ENCODE measurements at regions not wholly inside any gene's neighbourhood (a gene's known extent, or its start where the extent isn't known, plus 50 kb on each side); places are given as distances from the start of the nearest gene placed in this dataset.

- CTCF ChIA-PET = interaction anchor here (0.6 to 1.8 kb wide), 3 partner anchors 9 to 83 kb away, joined by 3 to 8 read pairs (median 4); no protein-coding TSS in a partner anchor
- peaks cover 6% of the 10 kb centered on the region for H3K4me1 Mint-ChIP-seq (ENCODE audit: insufficient read depth, unreplicated experiment)
- no peak overlapping the region for H3K27ac Mint-ChIP-seq (ENCODE audit: low read depth, unreplicated experiment)
- no peaks in the 10 kb centered on the region for H3K36me3 Mint-ChIP-seq (ENCODE audit: insufficient read depth, unreplicated experiment)
- H3K9me3 Mint-ChIP-seq (ENCODE audit: unreplicated experiment) = no peaks in the 10 kb centered on the region
- intact Hi-C loops (cut with micrococcal nuclease) = no loop called here
- POLR2A ChIA-PET = interaction anchor here (1.2 kb wide), 1 partner anchor 14 kb away, joined by 3 read pairs; no protein-coding TSS in a partner anchor
- H3K4me3 Mint-ChIP-seq (ENCODE audit: unreplicated experiment) = no peak overlapping the region
- H3K27me3 Mint-ChIP-seq (ENCODE audit: insufficient read depth, unreplicated experiment) = peaks cover 47% of the 10 kb centered on the region
- no peak for DNase-seq (ENCODE audit: unreplicated experiment)
- no peak for TF ChIP-seq CTCF (IDR thresholded peaks at IDR 0.05; ENCODE audit: unreplicated experiment)
- no TSS peak for BruUV-seq (replicated peaks)
These were observed 66.3 kb upstream of the UNC5A start for GRCh38 chr5:176743868-176744583.

- Mint-ChIP-seq H3K27me3 (ENCODE audit: insufficient read depth, unreplicated experiment) (peaks cover 53% of the 10 kb centered on the region), H3K27ac (ENCODE audit: low read depth, unreplicated experiment) (no peak overlapping the region), H3K4me3 (ENCODE audit: unreplicated experiment) (no peak overlapping the region), H3K36me3 (ENCODE audit: insufficient read depth, unreplicated experiment) (no peaks in the 10 kb centered on the region), H3K4me1 (ENCODE audit: insufficient read depth, unreplicated experiment) (peaks cover 6% of the 10 kb centered on the region), H3K9me3 (ENCODE audit: unreplicated experiment) (no peaks in the 10 kb centered on the region)
- POLR2A ChIA-PET = interaction anchor here (1.2 kb wide), 1 partner anchor 13 kb away, joined by 3 read pairs; no protein-coding TSS in a partner anchor
- intact Hi-C loops (cut with micrococcal nuclease) = no loop called here
- TF ChIP-seq CTCF (IDR thresholded peaks at IDR 0.05; ENCODE audit: unreplicated experiment) = no peak
- BruUV-seq (replicated peaks) = no TSS peak
- DNase-seq (ENCODE audit: unreplicated experiment) = peak; percentile 20
- CTCF ChIA-PET = interaction anchor here (0.6 to 1.8 kb wide), 3 partner anchors 8 to 296 kb away, joined by 3 to 8 read pairs (median 4); no protein-coding TSS in a partner anchor
These were observed 65.8 kb upstream of the UNC5A start for GRCh38 chr5:176744584-176744965.

GRCh38 chr5:176747670-176748072 is 62.7 kb upstream of the UNC5A start:
- ChIA-PET POLR2A (no interaction called here), CTCF (interaction anchor here (0.8 to 1.1 kb wide), 2 partner anchors 11 to 86 kb away, joined by 3 read pairs; no protein-coding TSS in a partner anchor)
- intact Hi-C loops (cut with micrococcal nuclease) = no loop called here
- Mint-ChIP-seq H3K27me3 (ENCODE audit: insufficient read depth, unreplicated experiment) (peaks cover 61% of the 10 kb centered on the region), H3K4me1 (ENCODE audit: insufficient read depth, unreplicated experiment) (peaks cover 6% of the 10 kb centered on the region), H3K27ac (ENCODE audit: low read depth, unreplicated experiment) (no peak overlapping the region), H3K36me3 (ENCODE audit: insufficient read depth, unreplicated experiment) (no peaks in the 10 kb centered on the region), H3K4me3 (ENCODE audit: unreplicated experiment) (no peak overlapping the region), H3K9me3 (ENCODE audit: unreplicated experiment) (no peaks in the 10 kb centered on the region)
- DNase-seq (ENCODE audit: unreplicated experiment) = no peak
- TF ChIP-seq CTCF (IDR thresholded peaks at IDR 0.05; ENCODE audit: unreplicated experiment) = no peak
- no TSS peak for BruUV-seq (replicated peaks)

- TF ChIP-seq CTCF (IDR thresholded peaks at IDR 0.05; ENCODE audit: unreplicated experiment) = no peak
- H3K27ac Mint-ChIP-seq (ENCODE audit: low read depth, unreplicated experiment) = no peak overlapping the region
- peaks cover 59% of the 10 kb centered on the region for H3K27me3 Mint-ChIP-seq (ENCODE audit: insufficient read depth, unreplicated experiment)
- H3K4me3 Mint-ChIP-seq (ENCODE audit: unreplicated experiment) = no peak overlapping the region
- ChIA-PET CTCF (interaction anchor here (0.8 to 1.1 kb wide), 2 partner anchors 10 to 87 kb away, joined by 3 read pairs; no protein-coding TSS in a partner anchor), POLR2A (interaction anchor here (0.6 kb wide), 1 partner anchor 244 kb away, joined by 4 read pairs; no protein-coding TSS in a partner anchor)
- DNase-seq (ENCODE audit: unreplicated experiment) = peak; percentile 30
- intact Hi-C loops (cut with micrococcal nuclease) = no loop called here
- peaks cover 6% of the 10 kb centered on the region for H3K4me1 Mint-ChIP-seq (ENCODE audit: insufficient read depth, unreplicated experiment)
- H3K36me3 Mint-ChIP-seq (ENCODE audit: insufficient read depth, unreplicated experiment) = no peaks in the 10 kb centered on the region
- no TSS peak for BruUV-seq (replicated peaks)
- H3K9me3 Mint-ChIP-seq (ENCODE audit: unreplicated experiment) = no peaks in the 10 kb centered on the region
These were observed 62.0 kb upstream of the UNC5A start for GRCh38 chr5:176748073-176748966.
